ENCODE measurements at regions not wholly inside any gene's neighbourhood (a gene's known extent, or its start where the extent isn't known, plus 50 kb on each side); places are given as distances from the start of the nearest gene placed in this dataset.

DNA sequence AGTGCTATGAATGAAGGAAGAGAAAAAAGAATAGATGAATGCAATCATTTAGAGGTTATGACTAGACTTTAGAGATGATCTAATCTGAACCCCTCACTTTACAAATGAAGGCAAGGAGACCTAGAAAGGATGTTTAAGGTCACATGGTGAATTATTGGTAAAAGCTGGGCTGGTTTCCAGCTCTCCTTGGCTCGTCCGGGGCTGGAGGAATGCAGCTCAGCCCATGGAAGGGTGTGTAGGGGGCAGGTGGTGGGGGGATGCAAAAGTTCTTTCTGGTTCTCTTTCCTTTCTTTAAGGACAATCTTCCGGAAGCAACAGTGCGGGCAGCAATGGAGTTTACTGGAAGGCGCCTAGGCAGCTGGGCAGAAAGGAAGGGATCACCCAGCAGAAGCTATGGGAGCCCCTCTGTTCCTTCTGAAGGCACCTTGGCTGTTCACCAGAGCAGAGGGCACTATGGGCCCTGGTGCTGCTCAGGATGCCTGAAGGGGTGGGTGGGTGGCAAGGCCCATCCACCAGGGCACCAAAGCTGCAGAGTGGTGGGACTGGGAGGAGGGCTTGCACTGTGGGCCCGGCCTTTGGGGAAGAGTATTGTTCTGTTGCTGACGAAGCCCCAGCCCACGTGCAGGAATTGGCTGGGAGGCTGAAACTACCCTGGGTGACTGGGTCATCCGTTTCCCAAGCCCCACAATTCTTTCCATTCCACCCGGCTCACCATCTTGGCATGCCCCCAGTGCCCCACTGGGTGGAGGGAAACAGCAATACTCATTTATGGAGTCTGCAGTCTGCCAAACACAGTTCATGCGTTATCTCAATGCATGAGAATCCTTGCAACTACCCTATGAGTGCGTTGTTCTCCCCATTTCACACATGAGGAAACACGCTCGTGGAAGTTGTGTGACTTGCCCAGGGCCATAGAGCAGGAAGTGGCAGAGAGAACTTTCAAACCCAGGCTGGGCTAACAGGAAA is 78.2 kb downstream of the IRF2BPL start:
- in situ Hi-C loops (cut with HindIII; ENCODE audit: low sequenced_read_pairs): loop anchor here (10.0 kb wide), 1 partner anchor 94 kb away; no protein-coding TSS in a partner anchor
- TF ChIP-seq, protein P1, sequence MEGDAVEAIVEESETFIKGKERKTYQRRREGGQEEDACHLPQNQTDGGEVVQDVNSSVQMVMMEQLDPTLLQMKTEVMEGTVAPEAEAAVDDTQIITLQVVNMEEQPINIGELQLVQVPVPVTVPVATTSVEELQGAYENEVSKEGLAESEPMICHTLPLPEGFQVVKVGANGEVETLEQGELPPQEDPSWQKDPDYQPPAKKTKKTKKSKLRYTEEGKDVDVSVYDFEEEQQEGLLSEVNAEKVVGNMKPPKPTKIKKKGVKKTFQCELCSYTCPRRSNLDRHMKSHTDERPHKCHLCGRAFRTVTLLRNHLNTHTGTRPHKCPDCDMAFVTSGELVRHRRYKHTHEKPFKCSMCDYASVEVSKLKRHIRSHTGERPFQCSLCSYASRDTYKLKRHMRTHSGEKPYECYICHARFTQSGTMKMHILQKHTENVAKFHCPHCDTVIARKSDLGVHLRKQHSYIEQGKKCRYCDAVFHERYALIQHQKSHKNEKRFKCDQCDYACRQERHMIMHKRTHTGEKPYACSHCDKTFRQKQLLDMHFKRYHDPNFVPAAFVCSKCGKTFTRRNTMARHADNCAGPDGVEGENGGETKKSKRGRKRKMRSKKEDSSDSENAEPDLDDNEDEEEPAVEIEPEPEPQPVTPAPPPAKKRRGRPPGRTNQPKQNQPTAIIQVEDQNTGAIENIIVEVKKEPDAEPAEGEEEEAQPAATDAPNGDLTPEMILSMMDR (IDR thresholded peaks at IDR 0.05; ENCODE audit: low read depth, low read length, missing control alignments): no peak
- no peak overlapping the region for H3K4me3 ChIP-seq (ENCODE audit: low read depth, low read length)
- DNase-seq (ENCODE audit: low read depth): peak; percentile 66

DNA sequence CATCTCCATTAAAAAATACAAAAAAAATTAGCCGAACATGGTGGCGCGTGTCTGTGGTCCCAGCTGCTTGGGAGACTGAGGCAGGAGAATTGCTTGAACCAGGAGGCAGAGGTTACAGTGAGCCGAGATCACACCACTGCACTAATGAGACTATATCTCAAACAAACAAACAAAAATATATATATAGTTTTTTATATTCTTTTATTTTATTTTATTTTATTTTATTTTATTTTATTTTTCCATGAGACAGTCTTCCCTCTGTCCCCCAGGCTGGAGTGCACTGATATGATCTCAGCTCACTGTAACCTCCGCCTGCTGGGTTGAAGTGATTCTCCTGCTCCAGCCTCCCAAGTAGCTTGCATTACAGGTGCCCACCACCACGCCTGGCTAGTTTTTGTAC is 79.5 kb downstream of the IRF2BPL start:
- no peak overlapping the region for H3K4me3 ChIP-seq (ENCODE audit: low read depth, low read length)
- DNase-seq (ENCODE audit: low read depth): no peak
- TF ChIP-seq, protein P1 (IDR thresholded peaks at IDR 0.05; ENCODE audit: low read depth, low read length, missing control alignments): no peak
- in situ Hi-C loops (cut with HindIII; ENCODE audit: low sequenced_read_pairs): no loop called here

DNA sequence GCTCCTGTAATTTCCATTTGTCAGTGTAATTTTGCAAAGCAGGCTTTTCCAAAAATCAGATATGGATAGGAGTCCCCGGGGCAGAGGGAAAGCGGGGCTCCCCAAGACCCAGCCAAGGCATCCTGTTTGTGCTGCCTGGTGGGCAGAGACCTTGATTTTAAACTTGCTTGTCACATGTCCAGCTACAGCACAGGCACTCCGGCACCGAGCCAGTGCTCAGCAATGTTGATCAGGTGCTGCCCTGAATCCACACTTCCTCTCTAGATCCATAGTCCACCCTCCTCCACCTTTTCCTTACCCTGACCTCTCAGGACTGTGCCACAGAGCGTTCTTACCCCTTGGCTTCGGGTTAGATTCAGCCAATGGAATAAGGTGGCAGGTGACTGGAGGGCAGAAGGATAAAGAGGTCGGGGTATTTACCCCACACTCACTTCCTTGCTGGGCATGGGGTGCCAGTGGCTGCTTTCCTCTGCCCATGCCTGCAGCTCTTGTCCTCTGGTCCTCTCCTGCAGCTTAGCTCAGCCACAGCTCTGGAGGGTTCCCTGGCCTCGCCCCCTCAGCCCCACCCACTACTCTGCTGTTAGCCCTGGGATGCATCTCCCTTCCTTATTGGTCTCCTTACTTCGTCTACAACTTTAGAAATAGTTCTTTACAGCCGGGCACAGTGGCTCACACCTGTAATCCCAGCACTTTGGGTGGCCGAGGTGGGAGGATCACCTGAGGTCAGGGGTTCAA is 80.1 kb downstream of the IRF2BPL start:
- in situ Hi-C loops (cut with HindIII; ENCODE audit: low sequenced_read_pairs): no loop called here
- DNase-seq (ENCODE audit: low read depth): no peak
- H3K4me3 ChIP-seq (ENCODE audit: low read depth, low read length): no peak overlapping the region
- TF ChIP-seq, protein P1 (IDR thresholded peaks at IDR 0.05; ENCODE audit: low read depth, low read length, missing control alignments): no peak

DNA sequence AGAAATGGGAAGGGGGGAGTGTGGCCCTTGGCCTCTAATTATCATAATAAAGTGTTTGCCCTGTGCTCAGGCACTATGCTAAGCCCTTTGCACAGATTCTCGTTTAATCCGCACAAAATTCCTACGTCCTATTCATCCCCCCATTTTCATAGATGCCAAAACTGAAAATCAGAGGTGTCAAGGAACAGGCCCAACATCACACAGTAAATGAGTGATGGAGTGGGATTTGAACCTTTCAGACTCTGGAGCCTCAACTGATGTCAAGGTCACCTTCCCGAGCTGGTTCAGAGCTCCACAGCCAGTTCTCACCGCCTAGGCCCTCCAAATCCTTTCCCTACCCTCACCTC is 80.7 kb downstream of the IRF2BPL start:
- TF ChIP-seq, protein P1 (IDR thresholded peaks at IDR 0.05; ENCODE audit: low read depth, low read length, missing control alignments): no peak
- no peak overlapping the region for H3K4me3 ChIP-seq (ENCODE audit: low read depth, low read length)
- no peak for DNase-seq (ENCODE audit: low read depth)
- in situ Hi-C loops (cut with HindIII; ENCODE audit: low sequenced_read_pairs): no loop called here

DNA sequence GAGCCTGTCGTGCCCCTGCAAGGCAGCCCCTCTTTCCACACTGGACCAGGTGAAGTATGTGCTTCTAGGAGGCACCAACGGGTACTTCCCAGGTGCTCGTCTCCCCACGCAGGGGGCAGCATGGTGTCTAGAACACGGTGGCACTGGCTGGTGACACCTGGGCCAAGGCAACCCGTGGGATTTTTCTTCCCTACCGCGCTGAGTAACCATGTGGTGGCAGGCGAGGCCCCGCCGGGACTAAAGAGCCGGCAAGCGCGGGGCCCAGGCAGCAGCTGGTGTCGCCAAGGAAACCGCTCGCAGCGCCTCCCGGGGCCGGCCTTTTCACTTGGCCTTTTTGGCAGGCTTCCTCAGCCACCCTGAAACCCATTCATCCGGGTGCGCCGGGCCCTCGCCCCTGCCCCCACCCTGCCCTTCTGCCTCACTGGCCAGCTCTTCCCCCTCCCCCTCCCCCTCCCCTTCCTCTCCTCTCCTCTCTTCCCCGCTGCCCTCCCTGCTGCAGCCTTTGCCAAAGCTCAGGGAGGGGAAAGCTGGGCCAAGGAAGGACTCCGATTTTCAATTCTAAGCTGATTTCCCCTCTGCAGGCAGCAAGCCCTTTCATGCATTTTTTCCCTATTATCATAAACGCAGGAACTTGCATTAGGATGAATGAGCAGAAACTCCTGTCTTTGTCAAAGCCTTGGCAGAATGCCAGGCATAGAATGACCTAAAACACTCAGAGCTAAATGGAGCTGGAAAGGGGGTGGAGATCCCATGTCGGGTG is 81.2 kb downstream of the IRF2BPL start:
- DNase-seq (ENCODE audit: low read depth): peak; percentile 83
- in situ Hi-C loops (cut with HindIII; ENCODE audit: low sequenced_read_pairs): no loop called here
- TF ChIP-seq, protein P1 (IDR thresholded peaks at IDR 0.05; ENCODE audit: low read depth, low read length, missing control alignments): peak; percentile 40
- no peak overlapping the region for H3K4me3 ChIP-seq (ENCODE audit: low read depth, low read length)

DNA sequence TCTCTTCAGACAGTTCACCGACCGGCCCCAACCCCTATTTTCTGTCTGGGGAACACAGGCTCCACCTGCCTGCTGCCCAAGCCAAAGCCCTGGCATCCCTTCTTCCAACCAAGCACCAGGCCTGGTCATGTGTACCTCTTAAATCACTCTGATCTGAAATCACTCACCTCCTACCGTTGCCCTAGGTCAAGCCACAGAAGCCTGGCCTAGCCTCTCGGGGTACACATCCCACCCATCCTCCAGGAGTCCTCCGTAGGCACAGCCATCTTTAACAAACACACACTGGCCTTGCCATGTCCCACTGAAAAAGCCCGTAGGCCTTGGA is 81.8 kb downstream of the IRF2BPL start:
- in situ Hi-C loops (cut with HindIII; ENCODE audit: low sequenced_read_pairs): no loop called here
- no peak for DNase-seq (ENCODE audit: low read depth)
- H3K4me3 ChIP-seq (ENCODE audit: low read depth, low read length): no peak overlapping the region
- TF ChIP-seq, protein P1 (IDR thresholded peaks at IDR 0.05; ENCODE audit: low read depth, low read length, missing control alignments): no peak

Measured in astrocyte of the cerebellum (primary cell).